ENCODE measurements at regions not wholly inside any gene's neighbourhood (a gene's known extent, or its start where the extent isn't known, plus 50 kb on each side); places are given as distances from the start of the nearest gene placed in this dataset.
"Not testable (repeated sequence)": the region's sequence is repeated elsewhere in the genome, so short reads cannot be mapped to it uniquely, and the experiment has no call there.

- peaks cover 0 to 21% of the 10 kb centered on the region in 2 donors for H3K27me3 ChIP-seq (ENCODE audit: control insufficient read depth in 1 of 2, insufficient read depth in 2 of 2, low read length in 2 of 2)
- no peaks in the 10 kb centered on the region for H3K4me1 ChIP-seq (ENCODE audit: control insufficient read depth, insufficient read depth, low read length)
- no peak overlapping the region for H3K4me3 ChIP-seq (ENCODE audit: low read length in 2 of 2)
- H3K9ac ChIP-seq (ENCODE audit: low read length in 2 of 2) = no peak overlapping the region
- no peaks in the 10 kb centered on the region for H3K36me3 ChIP-seq (ENCODE audit: control insufficient read depth in 2 of 2, insufficient read depth in 2 of 2, low read length in 2 of 2)
- H3K9me3 ChIP-seq (ENCODE audit: control insufficient read depth in 2 of 2, low read length in 2 of 2) = peaks cover 0 to 3% of the 10 kb centered on the region in 2 donors
- H3K27ac ChIP-seq (ENCODE audit: low read length) = no peak overlapping the region
Observed at GRCh38 chrX:3787856-3788255, 74.4 kb upstream of the PRKX start.

GRCh38 chrX:3785822-3786221 lies 72.4 kb upstream of the PRKX start:
- H3K4me1 ChIP-seq (ENCODE audit: control insufficient read depth, insufficient read depth, low read length); H3K27ac ChIP-seq (ENCODE audit: low read length); H3K36me3 ChIP-seq (ENCODE audit: control insufficient read depth in 2 of 2, insufficient read depth in 2 of 2, low read length in 2 of 2); H3K9ac ChIP-seq (ENCODE audit: low read length in 2 of 2); H3K9me3 ChIP-seq (ENCODE audit: control insufficient read depth in 2 of 2, low read length in 2 of 2); H3K4me3 ChIP-seq (ENCODE audit: low read length in 2 of 2): not testable (repeated sequence)
- peaks cover 0 to 24% of the 10 kb centered on the region in 2 donors for H3K27me3 ChIP-seq (ENCODE audit: control insufficient read depth in 1 of 2, insufficient read depth in 2 of 2, low read length in 2 of 2)

- Histone ChIP-seq H3K9ac (ENCODE audit: low read length in 2 of 2) (no peak overlapping the region), H3K4me1 (ENCODE audit: control insufficient read depth, insufficient read depth, low read length) (no peaks in the 10 kb centered on the region)
Observed at GRCh38 chrX:3780564-3780963, 67.1 kb upstream of the PRKX start.

GRCh38 chrX:3779546-3779945 lies 66.1 kb upstream of the PRKX start:
- H3K9me3 ChIP-seq (ENCODE audit: control insufficient read depth in 2 of 2, low read length in 2 of 2) = peaks cover 0 to 9% of the 10 kb centered on the region in 2 donors

More at GRCh38 chrX:3780564-3780963, 67.1 kb upstream of the PRKX start:
- H3K27ac ChIP-seq (ENCODE audit: low read length) = no peak overlapping the region
- H3K4me3 ChIP-seq (ENCODE audit: low read length in 2 of 2) = no peak overlapping the region
- peaks cover 0 to 9% of the 10 kb centered on the region in 2 donors for H3K9me3 ChIP-seq (ENCODE audit: control insufficient read depth in 2 of 2, low read length in 2 of 2)
- peaks cover 0 to 5% of the 10 kb centered on the region in 2 donors for H3K27me3 ChIP-seq (ENCODE audit: control insufficient read depth in 1 of 2, insufficient read depth in 2 of 2, low read length in 2 of 2)
- no peaks in the 10 kb centered on the region for H3K36me3 ChIP-seq (ENCODE audit: control insufficient read depth in 2 of 2, insufficient read depth in 2 of 2, low read length in 2 of 2)

GRCh38 chrX:3777416-3777815 lies 64.0 kb upstream of the PRKX start:
- peaks cover 0 to 2% of the 10 kb centered on the region in 2 donors for H3K27me3 ChIP-seq (ENCODE audit: control insufficient read depth in 1 of 2, insufficient read depth in 2 of 2, low read length in 2 of 2)
- H3K4me1 ChIP-seq (ENCODE audit: control insufficient read depth, insufficient read depth, low read length) = no peaks in the 10 kb centered on the region
- H3K9ac ChIP-seq (ENCODE audit: low read length in 2 of 2) = no peak overlapping the region
- H3K9me3 ChIP-seq (ENCODE audit: control insufficient read depth in 2 of 2, low read length in 2 of 2) = peaks cover 0 to 5% of the 10 kb centered on the region in 2 donors
- H3K36me3 ChIP-seq (ENCODE audit: control insufficient read depth in 2 of 2, insufficient read depth in 2 of 2, low read length in 2 of 2) = no peaks in the 10 kb centered on the region
- H3K4me3 ChIP-seq (ENCODE audit: low read length in 2 of 2) = no peak overlapping the region
- H3K27ac ChIP-seq (ENCODE audit: low read length) = no peak overlapping the region

More at GRCh38 chrX:3779546-3779945, 66.1 kb upstream of the PRKX start:
- H3K27ac ChIP-seq (ENCODE audit: low read length) = no peak overlapping the region
- H3K36me3 ChIP-seq (ENCODE audit: control insufficient read depth in 2 of 2, insufficient read depth in 2 of 2, low read length in 2 of 2) = no peaks in the 10 kb centered on the region
- peaks cover 0 to 3% of the 10 kb centered on the region in 2 donors for H3K27me3 ChIP-seq (ENCODE audit: control insufficient read depth in 1 of 2, insufficient read depth in 2 of 2, low read length in 2 of 2)
- H3K9ac ChIP-seq (ENCODE audit: low read length in 2 of 2) = no peak overlapping the region
- H3K4me3 ChIP-seq (ENCODE audit: low read length in 2 of 2) = no peak overlapping the region
- no peaks in the 10 kb centered on the region for H3K4me1 ChIP-seq (ENCODE audit: control insufficient read depth, insufficient read depth, low read length)

GRCh38 chrX:3771766-3772165 lies 58.3 kb upstream of the PRKX start:
- H3K27me3 ChIP-seq (ENCODE audit: control insufficient read depth in 1 of 2, insufficient read depth in 2 of 2, low read length in 2 of 2) = peaks cover 0 to 2% of the 10 kb centered on the region in 2 donors
- no peaks in the 10 kb centered on the region for H3K9me3 ChIP-seq (ENCODE audit: control insufficient read depth in 2 of 2, low read length in 2 of 2)
- no peaks in the 10 kb centered on the region for H3K36me3 ChIP-seq (ENCODE audit: control insufficient read depth in 2 of 2, insufficient read depth in 2 of 2, low read length in 2 of 2)
- H3K9ac ChIP-seq (ENCODE audit: low read length in 2 of 2) = no peak overlapping the region
- no peaks in the 10 kb centered on the region for H3K4me1 ChIP-seq (ENCODE audit: control insufficient read depth, insufficient read depth, low read length)
- no peak overlapping the region for H3K27ac ChIP-seq (ENCODE audit: low read length)
- no peak overlapping the region for H3K4me3 ChIP-seq (ENCODE audit: low read length in 2 of 2)

- Histone ChIP-seq H3K27ac (ENCODE audit: low read length) (no peak overlapping the region), H3K4me3 (ENCODE audit: low read length in 2 of 2) (no peak overlapping the region), H3K9me3 (ENCODE audit: control insufficient read depth in 2 of 2, low read length in 2 of 2) (no peaks in the 10 kb centered on the region), H3K36me3 (ENCODE audit: control insufficient read depth in 2 of 2, insufficient read depth in 2 of 2, low read length in 2 of 2) (no peaks in the 10 kb centered on the region), H3K9ac (ENCODE audit: low read length in 2 of 2) (no peak overlapping the region), H3K4me1 (ENCODE audit: control insufficient read depth, insufficient read depth, low read length) (no peaks in the 10 kb centered on the region), H3K27me3 (ENCODE audit: control insufficient read depth in 1 of 2, insufficient read depth in 2 of 2, low read length in 2 of 2) (peaks cover 0 to 2% of the 10 kb centered on the region in 2 donors)
Observed at GRCh38 chrX:3768881-3769280, 55.4 kb upstream of the PRKX start.

Data from stomach smooth muscle (tissue), 2 donors.